OCI-LY3 (cell line): ENCODE measurements at regions not wholly inside any gene's neighbourhood (a gene's known extent, or its start where the extent isn't known, plus 50 kb on each side); places are given as distances from the start of the nearest gene placed in this dataset.

Source experiments
- H2AFZ ChIP-seq: fragments of 200-600, 300-600 bp; shearing (Covaris generic); 2 replicates; pipeline ENCODE4 v1.6.0; 2014; ENCODE audit warnings: antibody characterized with exemption, low read depth, low read length
- H3K27ac ChIP-seq: fragments of 200-600, 300-600 bp; sonication (generic); 2 replicates; pipeline ENCODE4 v1.5.1; 2014; ENCODE audit warnings: mild to moderate bottlenecking, low read length, moderate library complexity, mixed read lengths
- H3K27me3 ChIP-seq: fragments of 200-600, 300-600 bp; sonication (generic); 2 replicates; pipeline ENCODE4 v1.6.1; 2014; ENCODE audit warnings: low read depth, low read length, mixed read lengths
- H3K36me3 ChIP-seq: fragments of 200-600, 300-600 bp; sonication (generic); replicated peaks from 2 replicates; pipeline ENCODE3; 2014; ENCODE audit warnings: low read depth, low read length, mixed read lengths
- H3K4me1 ChIP-seq: fragments of 300-600, 200-600 bp; sonication (generic); 2 replicates; pipeline ENCODE4 v1.6.1; 2014; ENCODE audit warnings: low read length, mixed read lengths
- H3K4me2 ChIP-seq: fragments of 200-600, 300-600 bp; sonication (generic); 2 replicates; pipeline ENCODE4 v1.6.1; 2014; ENCODE audit warnings: low read length, mixed read lengths
- H3K4me3 ChIP-seq: fragments of 300-600, 200-600 bp; sonication (generic); 2 replicates; pipeline ENCODE4 v1.5.1; 2014; ENCODE audit warnings: antibody characterized with exemption, mild to moderate bottlenecking, low read length, moderate library complexity
- H3K79me2 ChIP-seq: fragments of 300-600, 200-600 bp; shearing (Covaris generic); 2 replicates; pipeline ENCODE4 v1.6.1; 2014; ENCODE audit warnings: mild to moderate bottlenecking, low read length, mixed read lengths
- H3K9ac ChIP-seq: fragments of 300-600, 200-600 bp; shearing (Covaris generic); 2 replicates; pipeline ENCODE4 v1.6.0; 2014; ENCODE audit warnings: mild to moderate bottlenecking, low read length, moderate library complexity
- H3K9me3 ChIP-seq: fragments of 200-600, 300-600 bp; shearing (Covaris generic); 2 replicates; pipeline ENCODE4 v1.6.1; 2014; ENCODE audit warnings: low read length, mixed read lengths; ENCODE audit not compliant: insufficient read depth
- H4K20me1 ChIP-seq: fragments of 200-600, 300-600 bp; sonication (generic); 2 replicates; pipeline ENCODE4 v1.6.1; 2016; ENCODE audit warnings: low read length, mixed read lengths; ENCODE audit not compliant: insufficient read depth
- EZH2phosphoT487 ChIP-seq: fragments of 200-600 bp; shearing (Covaris generic); IDR thresholded peaks from 2 replicates; pipeline ENCODE4 v1.6.1; 2018; ENCODE audit warnings: antibody characterized with exemption, mixed run types, low read depth
- TF ChIP-seq, protein P1 (sequence below): fragments of 200-600, 300-600 bp; sonication (generic); IDR thresholded peaks from 2 replicates; pipeline ENCODE4 v1.5.1; 2014; ENCODE audit warnings: antibody characterized with exemption, low read length, low read depth

DNA sequence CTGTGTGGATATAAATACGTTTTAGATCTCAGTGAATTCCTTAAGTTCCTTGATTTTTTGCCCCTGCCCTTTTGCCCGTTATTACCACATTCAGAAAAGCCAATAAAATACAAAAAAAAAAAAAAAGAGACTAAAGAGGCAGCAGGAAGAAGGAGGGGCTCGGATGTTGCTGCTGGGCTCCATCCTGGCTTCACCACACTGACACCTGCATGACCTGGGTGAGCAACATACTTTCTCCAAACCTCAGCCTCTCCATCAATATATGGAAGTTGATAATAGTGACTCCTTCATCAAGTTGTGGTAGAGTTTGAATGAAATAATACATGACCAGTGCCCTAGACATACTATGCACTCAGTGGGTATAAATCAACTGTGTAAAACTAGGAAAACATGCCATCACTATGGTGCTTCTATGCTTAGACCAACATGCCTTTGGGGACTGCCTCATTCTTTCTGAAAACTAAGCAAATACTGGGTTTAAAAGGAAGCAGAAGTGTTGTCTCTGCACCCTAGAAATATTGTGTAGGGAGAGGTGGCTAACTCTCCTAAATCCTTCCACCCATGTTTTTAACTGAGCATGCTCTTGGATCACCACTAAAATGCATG lies 243.0 kb downstream of the PIK3R1 start:
- TF ChIP-seq, protein P1, sequence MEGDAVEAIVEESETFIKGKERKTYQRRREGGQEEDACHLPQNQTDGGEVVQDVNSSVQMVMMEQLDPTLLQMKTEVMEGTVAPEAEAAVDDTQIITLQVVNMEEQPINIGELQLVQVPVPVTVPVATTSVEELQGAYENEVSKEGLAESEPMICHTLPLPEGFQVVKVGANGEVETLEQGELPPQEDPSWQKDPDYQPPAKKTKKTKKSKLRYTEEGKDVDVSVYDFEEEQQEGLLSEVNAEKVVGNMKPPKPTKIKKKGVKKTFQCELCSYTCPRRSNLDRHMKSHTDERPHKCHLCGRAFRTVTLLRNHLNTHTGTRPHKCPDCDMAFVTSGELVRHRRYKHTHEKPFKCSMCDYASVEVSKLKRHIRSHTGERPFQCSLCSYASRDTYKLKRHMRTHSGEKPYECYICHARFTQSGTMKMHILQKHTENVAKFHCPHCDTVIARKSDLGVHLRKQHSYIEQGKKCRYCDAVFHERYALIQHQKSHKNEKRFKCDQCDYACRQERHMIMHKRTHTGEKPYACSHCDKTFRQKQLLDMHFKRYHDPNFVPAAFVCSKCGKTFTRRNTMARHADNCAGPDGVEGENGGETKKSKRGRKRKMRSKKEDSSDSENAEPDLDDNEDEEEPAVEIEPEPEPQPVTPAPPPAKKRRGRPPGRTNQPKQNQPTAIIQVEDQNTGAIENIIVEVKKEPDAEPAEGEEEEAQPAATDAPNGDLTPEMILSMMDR, result no peak
- TF ChIP-seq EZH2phosphoT487, result no peak
- H3K4me3 ChIP-seq, result no peak overlapping the region
- no peaks in the 10 kb centered on the region for H3K4me1 ChIP-seq
- no peaks in the 10 kb centered on the region for H3K9me3 ChIP-seq
- H3K4me2 ChIP-seq, result no peak overlapping the region
- no peaks in the 10 kb centered on the region for H3K36me3 ChIP-seq
- no peaks in the 10 kb centered on the region for H3K79me2 ChIP-seq
- H3K27me3 ChIP-seq, result no peaks in the 10 kb centered on the region
- H2AFZ ChIP-seq, result no peak overlapping the region
- H3K27ac ChIP-seq, result no peak overlapping the region
- H4K20me1 ChIP-seq, result no peaks in the 10 kb centered on the region
- H3K9ac ChIP-seq, result no peak overlapping the region

DNA sequence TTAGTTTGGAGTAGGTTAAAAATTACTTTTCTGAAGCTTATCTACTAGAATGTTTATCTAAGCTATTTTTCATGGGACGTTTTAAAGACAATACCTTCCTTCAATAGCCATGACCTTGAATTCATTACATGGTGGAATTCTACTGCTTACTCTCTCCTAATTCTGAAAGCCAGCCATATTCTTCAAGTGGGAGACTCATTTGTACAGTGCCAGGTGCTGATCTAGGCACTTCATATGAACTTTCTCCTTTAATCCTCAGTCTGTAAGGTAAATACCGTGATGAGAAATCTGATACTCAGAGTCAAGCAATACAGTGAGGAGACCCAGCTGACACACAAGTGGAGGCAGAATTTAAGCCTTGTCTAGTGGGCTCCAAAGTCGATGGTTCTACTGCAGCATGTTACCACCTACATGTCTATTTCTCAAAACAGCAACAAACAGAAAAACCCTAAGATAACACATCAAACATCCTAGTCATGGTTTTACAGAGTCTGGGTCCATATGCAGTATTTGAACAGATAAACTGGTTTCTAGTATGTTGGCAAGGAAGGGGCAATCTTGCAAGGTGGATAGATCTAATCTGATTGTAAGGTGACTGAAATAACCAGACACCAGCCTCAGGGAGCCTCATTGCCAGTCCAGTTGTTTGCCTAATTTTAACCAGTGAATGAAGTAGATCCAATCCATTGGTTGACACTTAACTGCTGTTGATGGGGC lies 243.7 kb downstream of the PIK3R1 start:
- Histone ChIP-seq H3K4me1 (peaks cover 1% of the 10 kb centered on the region; the same call in 1 of the 2 replicates), H3K9ac (no peak overlapping the region), H3K4me3 (no peak overlapping the region), H3K9me3 (no peaks in the 10 kb centered on the region), H4K20me1 (no peaks in the 10 kb centered on the region), H2AFZ (no peak overlapping the region), H3K27me3 (no peaks in the 10 kb centered on the region), H3K27ac (no peak overlapping the region), H3K79me2 (no peaks in the 10 kb centered on the region), H3K4me2 (no peak overlapping the region), H3K36me3 (no peaks in the 10 kb centered on the region)
- no peak for TF ChIP-seq EZH2phosphoT487
- TF ChIP-seq, protein P1, result no peak

DNA sequence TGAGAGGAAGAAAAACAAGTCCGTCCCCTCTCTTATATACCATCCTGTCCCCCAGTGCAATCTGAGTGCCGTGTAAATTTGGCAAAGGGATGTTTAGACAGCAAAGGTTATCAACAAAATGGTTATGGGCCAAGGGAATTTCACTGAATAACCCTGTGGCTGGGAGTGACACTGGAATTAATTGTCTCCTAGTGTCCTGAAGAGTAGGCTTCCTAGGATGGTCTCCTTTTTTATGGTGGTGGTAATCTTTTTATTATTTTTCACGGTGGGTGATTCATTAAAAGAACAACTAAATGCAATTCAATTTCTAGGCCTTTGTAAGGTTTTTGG lies 244.2 kb downstream of the PIK3R1 start:
- Histone ChIP-seq H2AFZ (no peak overlapping the region), H3K4me2 (no peak overlapping the region), H3K79me2 (no peaks in the 10 kb centered on the region), H3K4me1 (peaks cover 5% of the 10 kb centered on the region; the same call in 1 of the 2 replicates), H3K4me3 (no peak overlapping the region), H3K27ac (no peak overlapping the region), H3K9me3 (no peaks in the 10 kb centered on the region), H3K9ac (no peak overlapping the region), H4K20me1 (no peaks in the 10 kb centered on the region), H3K27me3 (no peaks in the 10 kb centered on the region), H3K36me3 (no peaks in the 10 kb centered on the region)
- TF ChIP-seq, protein P1, result no peak
- TF ChIP-seq EZH2phosphoT487, result no peak

DNA sequence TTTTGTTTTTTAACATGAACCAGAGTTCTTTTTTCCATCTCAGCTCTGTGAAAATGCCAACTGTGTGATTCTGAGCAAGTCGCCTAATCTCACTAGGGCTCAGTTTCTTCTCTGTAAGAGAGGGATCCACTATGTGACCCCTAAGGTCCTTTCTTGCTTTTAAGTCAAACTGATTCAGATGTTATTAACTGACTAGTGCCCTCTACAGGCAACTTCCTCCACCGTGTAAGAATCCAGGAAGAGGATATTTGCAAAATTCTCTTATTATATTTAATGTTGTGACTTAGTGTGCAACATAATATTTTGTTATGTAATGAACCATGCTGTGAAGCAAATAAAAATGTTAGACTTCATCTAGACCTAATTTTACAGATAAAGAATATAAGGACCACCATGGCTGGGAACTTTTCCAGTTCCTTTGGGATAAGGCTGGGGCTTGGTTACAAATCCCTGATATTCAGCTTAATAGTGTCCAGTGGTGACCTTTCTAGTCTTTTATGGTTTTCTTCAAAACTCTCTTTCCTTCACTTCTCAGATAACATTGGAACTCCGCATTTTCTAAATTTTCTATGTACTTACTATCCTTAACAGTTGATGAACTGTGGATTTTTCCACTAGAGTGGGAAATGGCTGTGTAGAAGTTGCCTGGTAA lies 244.7 kb downstream of the PIK3R1 start:
- Histone ChIP-seq H3K27ac (no peak overlapping the region), H2AFZ (no peak overlapping the region), H3K4me3 (no peak overlapping the region), H3K4me2 (no peak overlapping the region), H3K27me3 (no peaks in the 10 kb centered on the region), H4K20me1 (no peaks in the 10 kb centered on the region), H3K9ac (no peak overlapping the region), H3K4me1 (peaks cover 5% of the 10 kb centered on the region; the same call in 1 of the 2 replicates), H3K79me2 (no peaks in the 10 kb centered on the region), H3K9me3 (no peaks in the 10 kb centered on the region), H3K36me3 (no peaks in the 10 kb centered on the region)
- TF ChIP-seq, protein P1, result peak; percentile 73
- no peak for TF ChIP-seq EZH2phosphoT487
